Neuron (in vitro differentiated cells): ENCODE measurements at regions not wholly inside any gene's neighbourhood (a gene's known extent, or its start where the extent isn't known, plus 50 kb on each side); places are given as distances from the start of the nearest gene placed in this dataset.

Experiments used
- H2AFZ ChIP-seq: one replicate; pipeline ENCODE4 v1.6.1; 2013; ENCODE audit warnings: low read depth, mild to moderate bottlenecking, inconsistent platforms, low read length, moderate library complexity
- H3K27me3 ChIP-seq: one replicate; pipeline ENCODE4 v1.6.1; 2013; ENCODE audit warnings: low read length; ENCODE audit not compliant: insufficient read depth
- H3K36me3 ChIP-seq: one replicate; pipeline ENCODE4 v1.6.1; 2013; ENCODE audit warnings: low read length; ENCODE audit not compliant: insufficient read depth
- H3K4me1 ChIP-seq: one replicate; pipeline ENCODE4 v1.6.1; 2013; ENCODE audit warnings: low read length; ENCODE audit not compliant: insufficient read depth
- H3K4me3 ChIP-seq: 2 replicates; pipeline ENCODE4 v1.5.1; 2013; ENCODE audit warnings: mild to moderate bottlenecking, low read length, moderate library complexity
- H3K9me3 ChIP-seq: one replicate; pipeline ENCODE4 v1.6.1; 2013; ENCODE audit warnings: low read length

- Histone ChIP-seq H3K4me1 (no peaks in the 10 kb centered on the region), H3K36me3 (no peaks in the 10 kb centered on the region), H3K27me3 (no peaks in the 10 kb centered on the region), H3K9me3 (no peaks in the 10 kb centered on the region), H3K4me3 (no peak overlapping the region), H2AFZ (no peak overlapping the region)
These were observed 502.0 kb upstream of the KLF4 start for GRCh38 chr9:107991581-107991980.

GRCh38 chr9:107989544-107989943 is 500.0 kb upstream of the KLF4 start:
- Histone ChIP-seq H3K36me3 (no peaks in the 10 kb centered on the region), H3K4me3 (no peak overlapping the region), H2AFZ (no peak overlapping the region), H3K4me1 (no peaks in the 10 kb centered on the region), H3K27me3 (no peaks in the 10 kb centered on the region), H3K9me3 (no peaks in the 10 kb centered on the region)

GRCh38 chr9:107989099-107989498 is 499.5 kb upstream of the KLF4 start:
- Histone ChIP-seq H3K4me1 (no peaks in the 10 kb centered on the region), H2AFZ (no peak overlapping the region), H3K27me3 (no peaks in the 10 kb centered on the region), H3K36me3 (no peaks in the 10 kb centered on the region), H3K9me3 (no peaks in the 10 kb centered on the region), H3K4me3 (no peak overlapping the region)

- no peaks in the 10 kb centered on the region for H3K4me1 ChIP-seq
- H3K9me3 ChIP-seq: no peaks in the 10 kb centered on the region
- no peak overlapping the region for H2AFZ ChIP-seq
- no peak overlapping the region for H3K4me3 ChIP-seq
- H3K27me3 ChIP-seq: no peaks in the 10 kb centered on the region
- H3K36me3 ChIP-seq: no peaks in the 10 kb centered on the region
These were observed 495.4 kb upstream of the KLF4 start for GRCh38 chr9:107984956-107985355.

GRCh38 chr9:107983762-107984161 is 494.2 kb upstream of the KLF4 start:
- Histone ChIP-seq H3K9me3 (no peaks in the 10 kb centered on the region), H3K4me3 (no peak overlapping the region), H3K36me3 (no peaks in the 10 kb centered on the region), H2AFZ (no peak overlapping the region), H3K27me3 (no peaks in the 10 kb centered on the region), H3K4me1 (no peaks in the 10 kb centered on the region)

GRCh38 chr9:107983181-107983603 is 493.6 kb upstream of the KLF4 start:
- no peaks in the 10 kb centered on the region for H3K27me3 ChIP-seq
- H3K36me3 ChIP-seq: no peaks in the 10 kb centered on the region
- H3K4me3 ChIP-seq: no peak overlapping the region
- H3K9me3 ChIP-seq: no peaks in the 10 kb centered on the region
- H3K4me1 ChIP-seq: no peaks in the 10 kb centered on the region
- no peak overlapping the region for H2AFZ ChIP-seq

GRCh38 chr9:107982745-107983144 is 493.2 kb upstream of the KLF4 start:
- no peak overlapping the region for H3K4me3 ChIP-seq
- no peak overlapping the region for H2AFZ ChIP-seq
- no peaks in the 10 kb centered on the region for H3K9me3 ChIP-seq
- no peaks in the 10 kb centered on the region for H3K27me3 ChIP-seq
- no peaks in the 10 kb centered on the region for H3K4me1 ChIP-seq
- H3K36me3 ChIP-seq: no peaks in the 10 kb centered on the region

GRCh38 chr9:107982001-107982400 is 492.4 kb upstream of the KLF4 start:
- Histone ChIP-seq H3K4me1 (no peaks in the 10 kb centered on the region), H3K9me3 (no peaks in the 10 kb centered on the region), H2AFZ (no peak overlapping the region), H3K27me3 (no peaks in the 10 kb centered on the region), H3K4me3 (no peak overlapping the region), H3K36me3 (no peaks in the 10 kb centered on the region)

GRCh38 chr9:107980984-107981383 is 491.4 kb upstream of the KLF4 start:
- no peaks in the 10 kb centered on the region for H3K4me1 ChIP-seq
- H3K27me3 ChIP-seq: no peaks in the 10 kb centered on the region
- H2AFZ ChIP-seq: no peak overlapping the region
- H3K9me3 ChIP-seq: no peaks in the 10 kb centered on the region
- H3K36me3 ChIP-seq: no peaks in the 10 kb centered on the region
- no peak overlapping the region for H3K4me3 ChIP-seq

- Histone ChIP-seq H2AFZ (no peak overlapping the region), H3K4me1 (no peaks in the 10 kb centered on the region), H3K36me3 (no peaks in the 10 kb centered on the region), H3K9me3 (no peaks in the 10 kb centered on the region), H3K4me3 (no peak overlapping the region), H3K27me3 (no peaks in the 10 kb centered on the region)
These were observed 487.2 kb upstream of the KLF4 start for GRCh38 chr9:107976767-107977166.

GRCh38 chr9:107975426-107976010 is 485.9 kb upstream of the KLF4 start:
- no peaks in the 10 kb centered on the region for H3K36me3 ChIP-seq

GRCh38 chr9:107973451-107973850 is 483.9 kb upstream of the KLF4 start:
- Histone ChIP-seq H2AFZ (no peak overlapping the region), H3K4me3 (no peak overlapping the region), H3K9me3 (no peaks in the 10 kb centered on the region), H3K27me3 (no peaks in the 10 kb centered on the region), H3K4me1 (no peaks in the 10 kb centered on the region), H3K36me3 (no peaks in the 10 kb centered on the region)

More at GRCh38 chr9:107975426-107976010, 485.9 kb upstream of the KLF4 start:
- no peak overlapping the region for H3K4me3 ChIP-seq
- H3K27me3 ChIP-seq: no peaks in the 10 kb centered on the region
- no peaks in the 10 kb centered on the region for H3K4me1 ChIP-seq
- H2AFZ ChIP-seq: no peak overlapping the region
- H3K9me3 ChIP-seq: no peaks in the 10 kb centered on the region

- Histone ChIP-seq H3K4me1 (no peaks in the 10 kb centered on the region), H3K36me3 (no peaks in the 10 kb centered on the region), H3K9me3 (no peaks in the 10 kb centered on the region), H3K27me3 (no peaks in the 10 kb centered on the region), H2AFZ (no peak overlapping the region), H3K4me3 (no peak overlapping the region)
These were observed 482.8 kb upstream of the KLF4 start for GRCh38 chr9:107972346-107972745.

- H2AFZ ChIP-seq: no peak overlapping the region
- H3K36me3 ChIP-seq: no peaks in the 10 kb centered on the region
- no peaks in the 10 kb centered on the region for H3K27me3 ChIP-seq
- no peaks in the 10 kb centered on the region for H3K9me3 ChIP-seq
- no peaks in the 10 kb centered on the region for H3K4me1 ChIP-seq
- H3K4me3 ChIP-seq: no peak overlapping the region
These were observed 481.7 kb upstream of the KLF4 start for GRCh38 chr9:107971241-107971640.
